SK-N-SH (cell line): ENCODE measurements at regions not wholly inside any gene's neighbourhood (a gene's known extent, or its start where the extent isn't known, plus 50 kb on each side); places are given as distances from the start of the nearest gene placed in this dataset.

ENCODE experiments used
- CTCF ChIA-PET: fragments of 300-600, 350-600 bp; formaldehyde crosslinking; extraction: SDS; loops from one replicate; lab custom pipeline; 2021; lab: Yijun Ruan, JAX
- POLR2A ChIA-PET: fragments of 350-600 bp; sonication (Branson Sonifier 250); formaldehyde crosslinking; extraction: SDS; loops from one replicate; lab custom pipeline; 2020; ENCODE audit warnings: antibody characterized with exemption, inconsistent platforms; lab: Yijun Ruan, JAX
- DNase-seq: peaks from one replicate; pipeline ENCODE4 v3.0.0; 2012
- H2AFZ ChIP-seq: fragments of 200-600 bp; sonication (generic); 2 replicates; pipeline ENCODE4 v1.8.1; 2016; ENCODE audit warnings: antibody characterized with exemption, mild to moderate bottlenecking, low read depth
- H3F3A ChIP-seq: fragments of 200-600 bp; sonication (generic); replicated peaks from 2 replicates; pipeline ENCODE3; 2016; ENCODE audit warnings: antibody characterized with exemption, mild to moderate bottlenecking; ENCODE audit not compliant: insufficient read depth
- H3K27ac ChIP-seq, 2 experiments: fragments of 200-500 bp in 1 of 2; fragments of 200-600 bp in 1 of 2; sonication (Bioruptor generic) in 1 of 2; sonication (generic), shearing (Covaris generic) in 1 of 2; 2 replicates each; pipeline versions ENCODE4 v1.5.1 to v1.6.1; 2014 to 2016; ENCODE audit warnings: low read depth in 2 of 2, inconsistent platforms in 1 of 2, low read length in 1 of 2, mild to moderate bottlenecking in 1 of 2, mixed read lengths in 1 of 2
- H3K27me3 ChIP-seq: fragments of 200-600 bp; sonication (generic), shearing (Covaris generic); 2 replicates; pipeline ENCODE4 v1.6.1; 2016; ENCODE audit warnings: mixed run types; ENCODE audit not compliant: insufficient read depth
- H3K36me3 ChIP-seq, 2 experiments: fragments of 200-500 bp in 1 of 2; fragments of 200-600 bp in 1 of 2; sonication (Bioruptor generic) in 1 of 2; sonication (generic) in 1 of 2; replicated peaks in 1 of 2; 2 replicates each; pipeline versions ENCODE3 to v1.5.1; 2014 to 2016; ENCODE audit warnings: low read length in 1 of 2, mild to moderate bottlenecking in 1 of 2; ENCODE audit not compliant: insufficient read depth in 2 of 2, control insufficient read depth in 1 of 2
- H3K4me1 ChIP-seq, 2 experiments: fragments of 200-500 bp in 1 of 2; fragments of 200-600 bp in 1 of 2; sonication (Bioruptor generic) in 1 of 2; sonication (generic), shearing (Covaris generic) in 1 of 2; 2 replicates each; pipeline versions ENCODE4 v1.5.1 to v1.6.1; 2014 to 2016; ENCODE audit warnings: low read depth in 1 of 2, low read length in 1 of 2, mixed run types in 1 of 2; ENCODE audit not compliant: insufficient read depth in 2 of 2, control insufficient read depth in 1 of 2
- H3K4me2 ChIP-seq: fragments of 200-600 bp; sonication (generic), shearing (Covaris generic); 2 replicates; pipeline ENCODE4 v1.6.1; 2017; ENCODE audit warnings: mixed run types
- H3K4me3 ChIP-seq, 2 experiments: fragments of 200-500 bp in 1 of 2; fragments of 200-600 bp in 1 of 2; sonication (Bioruptor generic) in 1 of 2; sonication (generic), shearing (Covaris generic) in 1 of 2; 2 replicates each; pipeline versions ENCODE4 v1.5.1 to v1.8.1; 2014 to 2016; ENCODE audit warnings: low read depth in 2 of 2, inconsistent platforms in 1 of 2, low read length in 1 of 2, mild to moderate bottlenecking in 1 of 2, mixed read lengths in 1 of 2, moderate library complexity in 1 of 2
- H3K79me2 ChIP-seq: fragments of 200-600 bp; sonication (generic); 2 replicates; pipeline ENCODE4 v1.8.1; 2017; ENCODE audit warnings: mild to moderate bottlenecking; ENCODE audit not compliant: insufficient read depth
- H3K9ac ChIP-seq: fragments of 200-600 bp; sonication (generic); 2 replicates; pipeline ENCODE4 v1.6.1; 2017; ENCODE audit warnings: mixed run types
- H3K9me2 ChIP-seq: fragments of 200-600 bp; sonication (generic); 2 replicates; pipeline ENCODE4 v1.6.1; 2017; ENCODE audit warnings: mixed run types
- H3K9me3 ChIP-seq: fragments of 200-600 bp; sonication (generic); 2 replicates; pipeline ENCODE4 v1.6.1; 2017; ENCODE audit warnings: mixed run types, mild to moderate bottlenecking, moderate library complexity
- H4K20me1 ChIP-seq: fragments of 200-600 bp; sonication (generic); 2 replicates; pipeline ENCODE4 v1.6.1; 2017; ENCODE audit warnings: mild to moderate bottlenecking, mixed run types; ENCODE audit not compliant: insufficient read depth
- CHD2 ChIP-seq: fragments of 150-350 bp; IDR thresholded peaks from 2 replicates; pipeline ENCODE4 v1.6.1; 2018; ENCODE audit warnings: low read length; ENCODE audit not compliant: partially characterized antibody
- EP300 ChIP-seq, 2 experiments: IDR thresholded peaks; 2 replicates each; pipeline versions ENCODE4 v1.4.0 to v1.6.1; 2012; ENCODE audit warnings: borderline replicate concordance in 1 of 2, low read depth in 1 of 2, low read length in 1 of 2
- EZH2phosphoT487 ChIP-seq: fragments of 200-600 bp; sonication (generic); IDR thresholded peaks from 2 replicates; pipeline ENCODE4 v1.6.1; 2017; ENCODE audit warnings: low read depth, mixed run types, mild to moderate bottlenecking, antibody characterized with exemption, moderate library complexity, borderline replicate concordance
- FOXJ3 ChIP-seq: sonication (generic); formaldehyde crosslinking; IDR thresholded peaks from 2 replicates; pipeline ENCODE4 v1.5.1; 2020; ENCODE audit warnings: mild to moderate bottlenecking, missing genetic modification reagents
- GATA2 ChIP-seq: sonication (generic); formaldehyde crosslinking; IDR thresholded peaks from 2 replicates; pipeline ENCODE4 v1.5.0; 2020; ENCODE audit warnings: mild to moderate bottlenecking, missing genetic modification reagents
- JUND ChIP-seq: IDR thresholded peaks from 2 replicates; pipeline ENCODE4 v1.4.0; 2012
- PBX3 ChIP-seq: IDR thresholded peaks from 2 replicates; pipeline ENCODE4; 2012
- POLR2AphosphoS5 ChIP-seq: IDR thresholded peaks from 2 replicates; pipeline ENCODE4 v1.6.1; 2012; ENCODE audit warnings: low read depth, low read length
- RAD21 ChIP-seq: IDR thresholded peaks from 2 replicates; pipeline ENCODE4 v1.6.1; 2012; ENCODE audit warnings: mild to moderate bottlenecking, low read length
- RCOR1 ChIP-seq: fragments of 150-350 bp; IDR thresholded peaks from 2 replicates; pipeline ENCODE4 v1.6.1; 2017; ENCODE audit warnings: antibody characterized with exemption, low read length
- RFX5 ChIP-seq: IDR thresholded peaks from 2 replicates; pipeline ENCODE4 v1.6.1; 2012; ENCODE audit warnings: mild to moderate bottlenecking, improper control_type of control experiment, low read length
- TCF12 ChIP-seq: IDR thresholded peaks from 2 replicates; pipeline ENCODE4 v1.4.0; 2012
- WGBS: methylation state at CpG from one replicate; pipeline ENCODE4 v1.1.6; 2017; ENCODE audit warnings: low lambda C conversion rate; 5-methylcytosine and 5-hydroxymethylcytosine counted together

DNA sequence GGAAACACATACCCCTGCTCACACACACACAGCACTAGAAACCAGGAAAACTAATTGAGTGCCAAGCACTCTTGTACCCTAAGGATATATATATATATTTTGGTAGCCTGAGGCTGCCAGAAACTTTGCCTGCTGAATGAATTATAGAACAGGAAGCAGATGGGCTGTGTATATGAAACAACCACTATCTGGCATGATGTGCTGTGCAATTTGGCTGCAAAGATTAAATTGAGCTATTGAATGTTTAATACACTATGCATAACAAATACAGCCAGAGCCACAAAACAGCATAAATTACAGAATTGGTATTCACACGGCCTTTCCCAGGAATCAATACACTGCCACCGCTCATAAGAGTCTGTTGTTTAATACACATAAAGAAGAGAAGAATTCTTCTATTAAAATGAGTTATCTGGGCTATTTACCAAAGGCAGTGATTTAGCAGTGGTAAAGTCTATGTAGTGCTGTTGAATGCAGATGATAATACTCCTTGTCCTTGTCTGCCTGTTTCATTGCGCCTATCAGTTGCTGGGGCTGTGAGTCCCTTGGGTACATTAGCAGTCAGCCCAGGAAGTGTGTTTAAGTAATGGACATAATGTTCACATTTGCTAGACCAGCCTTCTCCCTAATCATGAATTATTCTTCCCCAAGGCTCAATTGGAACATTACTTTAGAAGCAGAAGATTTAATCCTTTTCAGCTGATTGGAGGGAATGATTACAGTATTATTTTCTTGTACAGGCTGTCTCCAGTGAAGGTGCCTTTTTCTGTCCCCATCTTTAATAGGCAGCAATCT lies 294.3 kb downstream of the TLE1 start:
- no peaks in the 10 kb centered on the region for H3K79me2 ChIP-seq
- DNase-seq: peak; percentile 59

GRCh38 chr9:81393985-81394811 lies 295.1 kb downstream of the TLE1 start:
- no peak for DNase-seq
- Histone ChIP-seq H3K4me2 (no peak overlapping the region), H3K4me3 (no peak overlapping the region), H3K27ac (peak overlapping the region in 1 of 2 experiments; percentile 91; a peak in 1 of 4 replicates), H3F3A (peaks cover under 1% of the 10 kb centered on the region), H3K36me3 (no peaks in the 10 kb centered on the region), H3K4me1 (peaks cover 0 to 6% of the 10 kb centered on the region in 2 experiments; a peak in 2 of 4 replicates), H4K20me1 (no peaks in the 10 kb centered on the region), H3K79me2 (no peaks in the 10 kb centered on the region), H3K27me3 (no peaks in the 10 kb centered on the region), H3K9me3 (no peaks in the 10 kb centered on the region), H3K9ac (no peak overlapping the region), H3K9me2 (no peaks in the 10 kb centered on the region), H2AFZ (no peak overlapping the region)
- 83% methylated on average over 6 of the region's 6 CpGs for WGBS
- ChIA-PET CTCF (interaction anchor here (1.4 kb wide), 1 partner anchor 293 kb away, joined by 4 read pairs; no protein-coding TSS in a partner anchor), POLR2A (no interaction called here)
- TF ChIP-seq PBX3 (no peak), POLR2AphosphoS5 (no peak)

More for the DNA sequence above, 294.3 kb downstream of the TLE1 start:
- Histone ChIP-seq H3F3A (no peaks in the 10 kb centered on the region), H3K9me3 (no peaks in the 10 kb centered on the region), H2AFZ (no peak overlapping the region), H3K36me3 (no peaks in the 10 kb centered on the region), H3K27me3 (no peaks in the 10 kb centered on the region), H3K4me1 (peaks cover 0 to 6% of the 10 kb centered on the region in 2 experiments; a peak in 2 of 4 replicates), H3K9me2 (no peaks in the 10 kb centered on the region), H3K27ac (peak overlapping the region in 1 of 2 experiments; percentile 91; a peak in 2 of 4 replicates), H3K4me3 (no peak overlapping the region), H4K20me1 (no peaks in the 10 kb centered on the region), H3K4me2 (no peak overlapping the region), H3K9ac (no peak overlapping the region)
- ChIA-PET CTCF (interaction anchor here (1.4 kb wide), 1 partner anchor 292 kb away, joined by 4 read pairs; no protein-coding TSS in a partner anchor), POLR2A (no interaction called here)
- no peak for TF ChIP-seq JUND
- TF ChIP-seq EZH2phosphoT487: no peak
- peak; percentile 31; the same call in 1 of the 2 replicates for TF ChIP-seq FOXJ3
- peak; percentile 81 for TF ChIP-seq GATA2 (CRISPR knock-in tag)
- peak; percentile 94 for TF ChIP-seq RCOR1
- peak; percentile 8; the same call in 1 of the 2 replicates for TF ChIP-seq RFX5
- peak; percentile 14; the same call in 1 of the 2 replicates for TF ChIP-seq RAD21
- TF ChIP-seq EP300 (IDR thresholded peaks at IDR 0.05; ENCODE audit: borderline replicate concordance in 1 of 2, low read depth in 1 of 2, low read length in 1 of 2): peak in 1 of 2 experiments; percentile 91; a peak in 2 of 4 replicates
- TF ChIP-seq TCF12: 0 out of 2 replicates have a peak, but pooled peaks have one; percentile 16
- TF ChIP-seq CHD2: peak; percentile 52
- 49% methylated on average over 3 of the region's 3 CpGs for WGBS
